Liver (tissue), 8 donors: ENCODE measurements at regions not wholly inside any gene's neighbourhood (a gene's known extent, or its start where the extent isn't known, plus 50 kb on each side); places are given as distances from the start of the nearest gene placed in this dataset.

Experiments used
- DNase-seq: peaks from one replicate; pipeline ENCODE4 v3.0.0-alpha.2; 2017; ENCODE audit warnings: low spot score
- H3K27ac ChIP-seq, 2 donors: one replicate each; pipeline ENCODE4 v1.7.0; 2013; ENCODE audit warnings: inconsistent platforms in 2 of 2, low read length in 2 of 2, control low read depth in 1 of 2, low read depth in 1 of 2, mild to moderate bottlenecking in 1 of 2
- H3K27me3 ChIP-seq, 4 donors: one replicate each; pipeline versions ENCODE4 v1.6.1 to v1.7.0; 2013; ENCODE audit warnings: low read length in 3 of 4, inconsistent platforms in 1 of 4, mild to moderate bottlenecking in 1 of 4, moderate library complexity in 1 of 4; ENCODE audit not compliant: control insufficient read depth in 4 of 4, insufficient read depth in 4 of 4
- H3K36me3 ChIP-seq, 4 donors: one replicate each; pipeline versions ENCODE4 v1.6.1 to v1.7.0; 2013; ENCODE audit warnings: low read length in 3 of 4, mild to moderate bottlenecking in 3 of 4, low read depth in 1 of 4, moderate library complexity in 1 of 4; ENCODE audit not compliant: control insufficient read depth in 4 of 4, insufficient read depth in 3 of 4
- H3K4me1 ChIP-seq, 4 donors: one replicate each; pipeline versions ENCODE4 v1.6.1 to v1.7.0; 2013; ENCODE audit warnings: low read length in 3 of 4, mild to moderate bottlenecking in 3 of 4, moderate library complexity in 1 of 4; ENCODE audit not compliant: control insufficient read depth in 4 of 4, insufficient read depth in 4 of 4
- H3K4me3 ChIP-seq, 3 donors: one replicate each; pipeline versions ENCODE4 v1.6.1 to v1.7.0; 2013; ENCODE audit warnings: low read length in 3 of 3, control low read depth in 1 of 3, low read depth in 1 of 3, mild to moderate bottlenecking in 1 of 3
- H3K9ac ChIP-seq, 2 donors: one replicate each; pipeline ENCODE4 v1.7.0; 2013; ENCODE audit warnings: low read length in 2 of 2, mild to moderate bottlenecking in 2 of 2, moderate library complexity in 2 of 2, control low read depth in 1 of 2, low read depth in 1 of 2
- H3K9me3 ChIP-seq, 4 donors: one replicate each; pipeline versions ENCODE4 v1.6.1 to v1.7.0; 2013; ENCODE audit warnings: low read length in 3 of 4; ENCODE audit not compliant: control insufficient read depth in 4 of 4
- ATF3 ChIP-seq: IDR thresholded peaks from 2 replicates; pipeline ENCODE4 v1.6.1; 2016; ENCODE audit warnings: antibody characterized with exemption
- CTCF ChIP-seq: fragments of 150-350 bp; IDR thresholded peaks from 2 replicates; pipeline ENCODE4 v1.5.1; 2017; ENCODE audit warnings: improper control_type of control experiment, low read depth, low read length; ENCODE audit not compliant: missing input control
- EGR1 ChIP-seq, 2 donors: IDR thresholded peaks; 2 replicates each; pipeline ENCODE4 v1.6.1; 2016 to 2018; ENCODE audit warnings: antibody characterized with exemption in 2 of 2, low read depth in 2 of 2
- FOXA1 ChIP-seq: IDR thresholded peaks from 2 replicates; pipeline ENCODE4 v1.6.1; 2016; ENCODE audit warnings: antibody characterized with exemption
- FOXA2 ChIP-seq: IDR thresholded peaks from 2 replicates; pipeline ENCODE4 v1.6.1; 2016; ENCODE audit warnings: antibody characterized with exemption
- GABPA ChIP-seq, 2 donors: IDR thresholded peaks in 1 of 2; conservative IDR thresholded peaks in 1 of 2; 2 replicates each; pipeline ENCODE4 v1.6.1; 2016; ENCODE audit warnings: antibody characterized with exemption in 2 of 2, mild to moderate bottlenecking in 1 of 2, moderate library complexity in 1 of 2
- HNF4A ChIP-seq, 2 donors: conservative IDR thresholded peaks; 2 replicates each; pipeline ENCODE4 v1.6.1; 2016; ENCODE audit warnings: antibody characterized with exemption in 2 of 2, mild to moderate bottlenecking in 2 of 2
- HNF4G ChIP-seq: IDR thresholded peaks from 2 replicates; pipeline ENCODE4 v1.6.1; 2016; ENCODE audit warnings: antibody characterized with exemption
- JUND ChIP-seq, 2 donors: IDR thresholded peaks; 2 replicates each; pipeline ENCODE4 v1.6.1; 2016; ENCODE audit warnings: antibody characterized with exemption in 2 of 2
- MAX ChIP-seq: IDR thresholded peaks from 2 replicates; pipeline ENCODE4 v1.6.1; 2016; ENCODE audit warnings: antibody characterized with exemption
- NR2F2 ChIP-seq: IDR thresholded peaks from 2 replicates; pipeline ENCODE4 v1.6.1; 2016; ENCODE audit warnings: antibody characterized with exemption
- REST ChIP-seq: IDR thresholded peaks from 2 replicates; pipeline ENCODE4 v1.6.1; 2016; ENCODE audit warnings: antibody characterized with exemption, mild to moderate bottlenecking
- RXRA ChIP-seq, 2 donors: IDR thresholded peaks; 2 replicates each; pipeline ENCODE4 v1.6.1; 2017 to 2018; ENCODE audit warnings: antibody characterized with exemption in 2 of 2, mild to moderate bottlenecking in 1 of 2
- SP1 ChIP-seq: IDR thresholded peaks from 2 replicates; pipeline ENCODE4 v1.6.1; 2018; ENCODE audit warnings: antibody characterized with exemption, mild to moderate bottlenecking
- YY1 ChIP-seq: IDR thresholded peaks from 2 replicates; pipeline ENCODE4 v1.6.1; 2016; ENCODE audit warnings: antibody characterized with exemption, mild to moderate bottlenecking
- ZBTB33 ChIP-seq: IDR thresholded peaks from 2 replicates; pipeline ENCODE4 v1.6.1; 2016; ENCODE audit warnings: antibody characterized with exemption
- WGBS: extraction: QIAGEN DNeasy Blood & Tissue Kit; methylation state at CpG from one replicate; pipeline ENCODE4 v1.1.7; 2013; 5-methylcytosine and 5-hydroxymethylcytosine counted together
- donor health status: healthy.
- donor health status: healthy.
- donor health status: healthy.
- donor health status: healthy.
- donor health status: healthy.

- no peak overlapping the region for H3K9ac ChIP-seq
- no peak for TF ChIP-seq HNF4G
- H3K36me3 ChIP-seq = no peaks in the 10 kb centered on the region
- WGBS = 83% methylated on average over 22 of the region's 22 CpGs
- peaks cover 0 to 5% (median 1%) of the 10 kb centered on the region in 4 donors for H3K27me3 ChIP-seq
- H3K9me3 ChIP-seq = no peaks in the 10 kb centered on the region
- H3K4me1 ChIP-seq = no peaks in the 10 kb centered on the region
- no peak for DNase-seq
- H3K27ac ChIP-seq = no peak overlapping the region
- H3K4me3 ChIP-seq = no peak overlapping the region
Measured at GRCh38 chr16:86151239-86151851, 252.4 kb downstream of the IRF8 start.

- Histone ChIP-seq H3K9me3 (no peaks in the 10 kb centered on the region), H3K4me1 (no peaks in the 10 kb centered on the region), H3K27me3 (peaks cover 0 to 5% (median 1%) of the 10 kb centered on the region in 4 donors), H3K36me3 (no peaks in the 10 kb centered on the region), H3K4me3 (no peak overlapping the region), H3K27ac (no peak overlapping the region), H3K9ac (no peak overlapping the region)
- whole genome bisulfite sequencing = 54% methylated on average over 3 of the region's 3 CpGs
- no peak for TF ChIP-seq MAX
- TF ChIP-seq HNF4A (conservative IDR thresholded peaks at IDR 0.05) = no peak
- TF ChIP-seq NR2F2 = no peak
- no peak for TF ChIP-seq FOXA2
- TF ChIP-seq HNF4G = no peak
- TF ChIP-seq ATF3 = no peak
- no peak for TF ChIP-seq YY1
- TF ChIP-seq JUND (IDR thresholded peaks at IDR 0.05) = no peak
- TF ChIP-seq EGR1 (IDR thresholded peaks at IDR 0.05; ENCODE audit: low read depth in 2 of 2) = no peak
- no peak for TF ChIP-seq SP1
- no peak for TF ChIP-seq FOXA1
- no peak for TF ChIP-seq RXRA (IDR thresholded peaks at IDR 0.05)
- TF ChIP-seq REST = no peak
- TF ChIP-seq GABPA (IDR thresholded peaks at IDR 0.05 in 1 of 2, conservative IDR thresholded peaks at IDR 0.05 in 1 of 2) = no peak
- no peak for TF ChIP-seq ZBTB33
- no peak for TF ChIP-seq CTCF
- no peak for DNase-seq
Measured at GRCh38 chr16:86156155-86156554, 257.2 kb downstream of the IRF8 start.
